ENCODE measurements at regions not wholly inside any gene's neighbourhood (a gene's known extent, or its start where the extent isn't known, plus 50 kb on each side); places are given as distances from the start of the nearest gene placed in this dataset.

DNA sequence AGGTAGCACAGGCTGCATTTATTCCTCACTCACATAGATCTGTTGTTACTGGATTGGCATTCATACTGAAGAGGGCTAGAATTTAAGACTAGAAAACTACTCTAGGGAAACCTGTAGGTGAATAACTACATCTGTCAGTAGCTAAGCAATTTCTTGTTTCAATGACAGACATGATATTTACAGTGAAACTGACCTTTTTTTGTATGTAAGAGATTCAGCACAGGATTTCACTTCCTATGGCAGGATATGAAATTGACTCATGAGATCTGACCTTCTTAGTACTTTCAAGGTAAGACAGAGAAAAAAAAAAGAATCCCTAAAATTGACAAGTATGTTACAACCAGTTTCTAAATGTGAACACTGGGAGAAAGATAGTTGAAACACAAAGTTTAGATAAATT, 189.8 kb upstream of the SLC16A7 start:
- no TSS peak for BruUV-seq (replicated peaks)

More for the DNA sequence above, 189.8 kb upstream of the SLC16A7 start:
- Histone ChIP-seq H3K27me3 (ENCODE audit: insufficient read depth, low read length) (no peaks in the 10 kb centered on the region), H3K27ac (ENCODE audit: low read depth, low read length) (no peak overlapping the region), H3K4me1 (ENCODE audit: control insufficient read depth in 1 of 2, insufficient read depth in 2 of 2, low read length in 2 of 2) (no peaks in the 10 kb centered on the region), H4K20me1 (ENCODE audit: insufficient read depth) (no peaks in the 10 kb centered on the region), H3K9ac (ENCODE audit: low read length) (no peak overlapping the region), H3K4me2 (ENCODE audit: low read length) (no peak overlapping the region), H2AFZ (ENCODE audit: low read depth, low read length, poor library complexity, severe bottlenecking) (no peak overlapping the region), H3K79me2 (ENCODE audit: insufficient read depth, low read length) (no peaks in the 10 kb centered on the region), H3K36me3 (ENCODE audit: control insufficient read depth in 1 of 2, insufficient read depth in 2 of 2, low read length in 2 of 2) (no peaks in the 10 kb centered on the region), H3K4me3 (replicated peaks in 1 of 2; ENCODE audit: low read depth in 1 of 2, low read length in 2 of 2) (no peak overlapping the region), H3K9me2 (ENCODE audit: insufficient read depth) (no peaks in the 10 kb centered on the region), H3K9me3 (ENCODE audit: control insufficient read depth in 1 of 2, insufficient read depth in 1 of 2, low read depth in 1 of 2, low read length in 2 of 2) (no peaks in the 10 kb centered on the region)
- DNase-seq (ENCODE audit: low read depth, low spot score) (no peak), ATAC-seq (no peak)
- POLR2A ChIA-PET, result no interaction called here
- intact Hi-C loops (cut with micrococcal nuclease), result loop anchor here (10.0 kb wide), 1 partner anchor 399 kb away; no protein-coding TSS in a partner anchor
- RAD21 ChIA-PET (ENCODE audit: low non-redundant PET in 1 of 2, low total read pairs in 2 of 2, uncharacterized antibody in 2 of 2, unreplicated experiment in 2 of 2), result no interaction called here
- CTCF ChIA-PET, result no interaction called here
- TF ChIP-seq SIN3A (IDR thresholded peaks at IDR 0.05; ENCODE audit: low read depth) (no peak), EZH2phosphoT487 (IDR thresholded peaks at IDR 0.05; ENCODE audit: borderline replicate concordance) (no peak), ELF1 (IDR thresholded peaks at IDR 0.05; ENCODE audit: borderline replicate concordance, low read depth) (no peak), CBX3 (IDR thresholded peaks at IDR 0.05; ENCODE audit: low read depth) (no peak), ZNF274 (IDR thresholded peaks at IDR 0.05; ENCODE audit: low read depth, low read length) (no peak)
- TF ChIP-seq, protein P1, sequence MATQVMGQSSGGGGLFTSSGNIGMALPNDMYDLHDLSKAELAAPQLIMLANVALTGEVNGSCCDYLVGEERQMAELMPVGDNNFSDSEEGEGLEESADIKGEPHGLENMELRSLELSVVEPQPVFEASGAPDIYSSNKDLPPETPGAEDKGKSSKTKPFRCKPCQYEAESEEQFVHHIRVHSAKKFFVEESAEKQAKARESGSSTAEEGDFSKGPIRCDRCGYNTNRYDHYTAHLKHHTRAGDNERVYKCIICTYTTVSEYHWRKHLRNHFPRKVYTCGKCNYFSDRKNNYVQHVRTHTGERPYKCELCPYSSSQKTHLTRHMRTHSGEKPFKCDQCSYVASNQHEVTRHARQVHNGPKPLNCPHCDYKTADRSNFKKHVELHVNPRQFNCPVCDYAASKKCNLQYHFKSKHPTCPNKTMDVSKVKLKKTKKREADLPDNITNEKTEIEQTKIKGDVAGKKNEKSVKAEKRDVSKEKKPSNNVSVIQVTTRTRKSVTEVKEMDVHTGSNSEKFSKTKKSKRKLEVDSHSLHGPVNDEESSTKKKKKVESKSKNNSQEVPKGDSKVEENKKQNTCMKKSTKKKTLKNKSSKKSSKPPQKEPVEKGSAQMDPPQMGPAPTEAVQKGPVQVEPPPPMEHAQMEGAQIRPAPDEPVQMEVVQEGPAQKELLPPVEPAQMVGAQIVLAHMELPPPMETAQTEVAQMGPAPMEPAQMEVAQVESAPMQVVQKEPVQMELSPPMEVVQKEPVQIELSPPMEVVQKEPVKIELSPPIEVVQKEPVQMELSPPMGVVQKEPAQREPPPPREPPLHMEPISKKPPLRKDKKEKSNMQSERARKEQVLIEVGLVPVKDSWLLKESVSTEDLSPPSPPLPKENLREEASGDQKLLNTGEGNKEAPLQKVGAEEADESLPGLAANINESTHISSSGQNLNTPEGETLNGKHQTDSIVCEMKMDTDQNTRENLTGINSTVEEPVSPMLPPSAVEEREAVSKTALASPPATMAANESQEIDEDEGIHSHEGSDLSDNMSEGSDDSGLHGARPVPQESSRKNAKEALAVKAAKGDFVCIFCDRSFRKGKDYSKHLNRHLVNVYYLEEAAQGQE (IDR thresholded peaks at IDR 0.05; ENCODE audit: low read depth), result no peak
